ENCODE measurements at regions not wholly inside any gene's neighbourhood (a gene's known extent, or its start where the extent isn't known, plus 50 kb on each side); places are given as distances from the start of the nearest gene placed in this dataset.

DNA sequence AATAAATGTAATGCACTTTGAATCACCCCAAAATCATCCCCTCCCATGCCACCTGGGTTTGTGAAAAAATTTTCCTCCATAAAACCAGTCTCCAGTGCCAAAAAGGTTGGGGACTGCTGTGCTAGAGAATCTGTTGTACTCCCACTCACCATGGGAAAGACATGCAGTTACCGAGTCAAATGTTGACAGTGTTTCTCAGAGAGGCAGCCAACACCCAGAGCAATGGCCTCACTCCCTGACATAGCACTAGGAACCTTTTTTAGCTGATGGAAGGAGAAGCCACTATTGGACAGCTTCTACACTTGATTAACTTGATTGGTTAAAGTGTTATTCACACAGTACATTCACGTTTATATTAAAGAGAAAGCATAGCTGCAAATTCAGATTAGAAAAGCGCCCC, 59.8 kb upstream of the MANEA start:
- no peaks in the 10 kb centered on the region for H3K9me1 ChIP-seq (ENCODE audit: insufficient read depth, low read length)
- no peaks in the 10 kb centered on the region for H3K27me3 ChIP-seq (ENCODE audit: control insufficient read depth, insufficient read depth, low read length)
- no peak overlapping the region for H2BK120ac ChIP-seq (ENCODE audit: low read depth, low read length)
- no peak overlapping the region; the same call in 1 of the 2 replicates for H3K56ac ChIP-seq (ENCODE audit: extremely low read depth, insufficient read depth, low read length)
- no peak overlapping the region for H3K18ac ChIP-seq (ENCODE audit: low read depth, low read length)
- no peaks in the 10 kb centered on the region for H4K20me1 ChIP-seq (ENCODE audit: insufficient read depth, low read length)
- no peak overlapping the region for H2AFZ ChIP-seq (replicated peaks; ENCODE audit: low read length, poor library complexity)
- H2AK9ac ChIP-seq (replicated peaks; ENCODE audit: low read depth, low read length, poor library complexity): no peak overlapping the region
- H2BK20ac ChIP-seq (ENCODE audit: low read depth, low read length): no peak overlapping the region
- ATAC-seq (ENCODE audit: low read depth): no peak
- no peak overlapping the region for H3K4me3 ChIP-seq (ENCODE audit: insufficient read depth, low read depth, low read length)
- dilution Hi-C loops (cut with HindIII; ENCODE audit: low sequenced_read_pairs, unreplicated experiment): no loop called here
- in situ Hi-C loops (cut with MboI; ENCODE audit: low sequenced_read_pairs): no loop called here
- BruUV-seq (replicated peaks): no TSS peak
- H2AK5ac ChIP-seq (ENCODE audit: low read depth, low read length): no peak overlapping the region
- DNase-seq: no peak
- no peaks in the 10 kb centered on the region; the same call in 1 of the 2 replicates for H3K9me3 ChIP-seq (ENCODE audit: control insufficient read depth, insufficient read depth, low read length)
- H3K4me2 ChIP-seq (ENCODE audit: low read depth, low read length): no peak overlapping the region
- TF ChIP-seq POLR2A (IDR thresholded peaks at IDR 0.05; ENCODE audit: low read depth, low read length) (no peak), RCOR1 (IDR thresholded peaks at IDR 0.05; ENCODE audit: insufficient replicate concordance, low read length) (no peak), SMC3 (IDR thresholded peaks at IDR 0.05; ENCODE audit: low read depth, low read length) (no peak), RFX5 (IDR thresholded peaks at IDR 0.05; ENCODE audit: low read depth, low read length) (no peak)
- H3K4me1 ChIP-seq (ENCODE audit: control insufficient read depth, insufficient read depth, low read length): no peaks in the 10 kb centered on the region
- no peaks in the 10 kb centered on the region for H3K36me3 ChIP-seq (ENCODE audit: control insufficient read depth, insufficient read depth, low read length)
- H4K8ac ChIP-seq (ENCODE audit: low read depth in 2 of 2, low read length in 2 of 2): no peak overlapping the region
- H2BK15ac ChIP-seq (ENCODE audit: low read depth, low read length): no peak overlapping the region
- H3K14ac ChIP-seq (replicated peaks; ENCODE audit: low read depth, low read length): no peak overlapping the region
- H3K27ac ChIP-seq (ENCODE audit: insufficient read depth, low read length): no peak overlapping the region
- intact Hi-C loops (cut with micrococcal nuclease): no loop called here
- H2BK5ac ChIP-seq (ENCODE audit: low read depth, low read length, poor library complexity, severe bottlenecking): no peak overlapping the region
- no peaks in the 10 kb centered on the region for H3K79me1 ChIP-seq (ENCODE audit: low read depth in 1 of 2, low read length in 2 of 2)
- POLR2A ChIA-PET (ENCODE audit: unreplicated experiment): no interaction called here
- no peak overlapping the region for H3K4ac ChIP-seq (ENCODE audit: low read depth, low read length)
- no CpG with 5 or more reads among the region's 3 CpGs for WGBS, 2 experiments (ENCODE audit: extremely low coverage in 2 of 2, insufficient read length in 1 of 2)
- H3K9ac ChIP-seq (ENCODE audit: low read depth, low read length): no peak overlapping the region
- no peak overlapping the region for H4K91ac ChIP-seq (ENCODE audit: insufficient read depth, low read depth, low read length)
- no peak overlapping the region for H4K5ac ChIP-seq (ENCODE audit: low read depth, low read length)
- H3K23ac ChIP-seq (ENCODE audit: low read depth, low read length): no peak overlapping the region
- CTCF ChIA-PET: no interaction called here

Measured in IMR-90 (cell line).